ENCODE measurements at regions not wholly inside any gene's neighbourhood (a gene's known extent, or its start where the extent isn't known, plus 50 kb on each side); places are given as distances from the start of the nearest gene placed in this dataset.

GRCh38 chr11:80155412-80156017, 714.7 kb upstream of the TENM4 start:
- peak; percentile 43 for DNase-seq (ENCODE audit: low spot score)

GRCh38 chr11:80146232-80146631, 705.4 kb upstream of the TENM4 start:
- no peak for DNase-seq (ENCODE audit: low spot score)

DNA sequence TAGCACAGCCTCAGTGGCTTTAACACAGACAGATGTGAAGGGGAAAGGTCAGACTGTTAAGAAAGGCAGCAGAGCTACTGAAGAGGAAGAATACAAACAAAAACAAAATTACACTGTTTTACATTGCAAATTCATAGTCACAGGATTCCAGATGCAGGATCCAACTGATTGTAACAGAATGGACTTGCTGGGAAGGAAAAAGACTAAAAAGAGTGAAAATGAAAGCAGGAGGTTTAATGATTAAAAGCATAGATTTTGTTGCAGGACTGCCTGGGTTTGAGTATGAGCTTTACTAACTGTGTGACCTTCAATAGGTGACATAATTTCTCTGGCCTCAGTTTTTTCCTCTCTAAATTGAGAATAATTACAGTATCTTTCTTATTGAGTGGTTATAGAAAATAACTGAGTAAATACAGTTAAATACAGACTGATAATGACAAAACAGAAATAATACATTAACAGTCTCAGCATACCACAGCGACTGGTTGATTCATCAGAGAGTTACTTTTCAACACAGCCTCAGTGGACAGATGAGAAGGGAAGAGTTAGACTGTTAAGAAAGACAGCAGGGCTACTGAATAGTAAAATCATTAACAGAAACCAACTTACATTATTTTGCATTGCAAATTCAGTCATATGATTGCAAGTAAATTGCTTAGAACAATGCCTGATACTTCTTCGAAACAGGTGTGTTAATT, 704.2 kb upstream of the TENM4 start:
- DNase-seq (ENCODE audit: low spot score): no peak

- peak; percentile 5 for DNase-seq (ENCODE audit: low spot score)
Observed at GRCh38 chr11:80136991-80137390, 696.2 kb upstream of the TENM4 start.

DNA sequence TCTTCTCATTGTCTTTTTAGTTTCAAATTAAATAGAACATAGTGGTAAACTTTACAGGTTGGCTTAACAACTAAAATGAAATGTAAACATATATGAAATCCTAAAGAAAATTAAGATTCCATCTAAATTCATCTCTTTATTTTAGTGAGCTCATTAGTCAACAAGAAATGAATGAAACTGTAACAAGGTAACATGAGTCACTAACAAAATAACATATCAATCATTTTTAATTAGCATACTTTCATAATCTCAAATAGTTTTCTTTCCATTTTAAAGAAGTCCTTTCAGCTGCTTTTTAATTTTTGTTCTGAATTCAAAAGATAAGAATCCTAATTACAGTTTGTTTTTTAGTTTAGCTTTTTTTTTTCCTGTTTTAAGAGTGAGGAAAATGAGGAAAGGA, 688.6 kb upstream of the TENM4 start:
- DNase-seq (ENCODE audit: low spot score): no peak

DNA sequence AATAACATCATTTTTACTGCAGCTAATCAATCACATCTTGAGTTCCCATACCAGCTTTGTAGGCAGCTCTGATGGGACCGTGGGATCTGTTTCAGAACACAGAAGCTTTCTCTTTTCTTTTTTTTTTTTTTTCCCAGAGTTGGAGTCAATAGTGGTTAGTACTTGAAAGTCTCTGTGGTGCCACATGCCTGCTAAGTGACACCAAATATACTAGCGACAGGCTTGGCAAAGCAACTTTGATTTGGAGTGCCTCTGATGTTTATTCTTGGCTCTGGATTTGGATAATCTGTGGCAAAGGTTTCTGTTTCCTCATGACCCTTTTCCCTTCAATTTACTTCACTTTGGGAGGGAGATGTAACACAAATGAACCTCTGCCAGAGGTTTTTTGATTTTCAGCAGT, 681.4 kb upstream of the TENM4 start:
- DNase-seq (ENCODE audit: low spot score): no peak

DNA sequence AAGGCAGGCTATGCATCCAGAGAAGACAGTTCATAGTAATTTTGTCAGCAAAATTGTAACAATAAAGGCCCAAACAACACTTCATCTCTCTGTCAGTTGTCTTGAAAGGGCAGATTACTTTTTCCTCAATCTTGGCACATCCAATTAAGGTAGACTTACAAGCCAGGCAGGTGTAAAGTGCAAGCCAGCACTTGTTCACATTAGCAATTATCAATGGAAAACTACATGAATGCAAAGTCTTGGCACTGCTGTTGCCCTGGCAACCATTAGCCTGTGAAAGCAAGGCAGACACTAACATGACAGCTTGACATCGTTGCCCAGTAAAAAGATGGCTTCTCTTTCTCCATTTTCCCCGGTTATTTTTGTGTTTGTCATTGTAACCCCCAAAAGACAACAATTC, 677.2 kb upstream of the TENM4 start:
- DNase-seq (ENCODE audit: low spot score): no peak

DNA sequence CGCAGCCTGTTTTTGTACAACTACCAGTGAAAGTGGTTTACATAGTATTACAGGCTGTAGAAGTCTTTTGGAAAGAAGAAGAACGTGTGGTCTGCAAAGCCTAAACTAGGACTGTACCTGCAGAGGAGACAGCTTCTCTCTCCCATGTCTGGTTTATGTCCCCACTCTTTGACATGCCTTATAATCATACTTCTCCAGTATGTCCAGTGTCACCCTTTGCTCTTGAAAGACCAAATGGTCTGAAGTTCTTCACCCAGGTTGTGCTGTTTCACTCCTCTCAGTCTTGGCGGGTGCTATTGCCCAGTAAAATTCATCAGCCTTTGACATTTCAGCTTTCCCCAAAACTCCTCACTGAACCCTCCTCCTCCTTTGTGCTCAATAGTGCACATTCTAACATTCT, 676.0 kb upstream of the TENM4 start:
- DNase-seq (ENCODE audit: low spot score): no peak

DNA sequence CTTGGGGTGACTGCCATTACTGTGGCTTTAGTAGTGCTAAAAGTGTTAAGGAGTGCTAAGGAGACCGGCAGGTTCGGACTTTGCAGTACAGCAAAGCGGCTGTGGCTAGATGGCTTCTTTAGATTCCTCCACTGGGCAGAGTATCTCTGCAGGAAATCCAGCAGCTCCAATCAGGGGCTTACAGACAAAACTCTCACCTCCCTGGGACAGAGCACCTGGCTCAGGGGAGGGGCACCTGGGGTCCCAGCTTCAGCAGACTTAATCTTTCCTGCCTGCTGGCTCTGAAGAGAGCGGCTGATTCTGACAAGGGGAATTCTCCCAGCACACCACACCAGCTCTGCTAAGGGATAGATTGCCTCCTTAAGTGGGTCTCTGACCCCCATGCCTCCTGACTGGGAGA, 668.8 kb upstream of the TENM4 start:
- no peak for DNase-seq (ENCODE audit: low spot score)

- no peak for DNase-seq (ENCODE audit: low spot score)
Observed at GRCh38 chr11:80109031-80109430, 668.2 kb upstream of the TENM4 start.

- DNase-seq (ENCODE audit: low spot score): no peak
Observed at GRCh38 chr11:80107415-80107814, 666.6 kb upstream of the TENM4 start.

DNA sequence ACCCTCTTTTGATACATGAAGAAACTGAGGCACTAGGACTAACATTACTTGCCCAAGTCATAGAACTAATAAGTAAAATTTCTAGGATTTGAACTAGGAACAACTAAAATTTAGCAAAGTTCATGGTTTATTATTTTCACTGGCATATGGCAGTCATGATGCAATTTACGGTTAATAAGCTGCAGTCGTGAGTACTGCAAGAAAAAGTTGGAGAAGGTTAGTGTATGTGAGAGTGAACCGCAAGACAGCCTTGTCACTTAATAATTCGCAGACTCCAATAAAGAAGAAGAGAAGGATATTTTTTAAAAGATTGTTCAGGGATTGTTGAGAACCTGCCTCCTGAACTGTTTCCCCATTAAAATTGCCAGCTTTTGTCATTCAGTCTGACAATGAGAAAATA, 663.4 kb upstream of the TENM4 start:
- no peak for DNase-seq (ENCODE audit: low spot score)

DNA sequence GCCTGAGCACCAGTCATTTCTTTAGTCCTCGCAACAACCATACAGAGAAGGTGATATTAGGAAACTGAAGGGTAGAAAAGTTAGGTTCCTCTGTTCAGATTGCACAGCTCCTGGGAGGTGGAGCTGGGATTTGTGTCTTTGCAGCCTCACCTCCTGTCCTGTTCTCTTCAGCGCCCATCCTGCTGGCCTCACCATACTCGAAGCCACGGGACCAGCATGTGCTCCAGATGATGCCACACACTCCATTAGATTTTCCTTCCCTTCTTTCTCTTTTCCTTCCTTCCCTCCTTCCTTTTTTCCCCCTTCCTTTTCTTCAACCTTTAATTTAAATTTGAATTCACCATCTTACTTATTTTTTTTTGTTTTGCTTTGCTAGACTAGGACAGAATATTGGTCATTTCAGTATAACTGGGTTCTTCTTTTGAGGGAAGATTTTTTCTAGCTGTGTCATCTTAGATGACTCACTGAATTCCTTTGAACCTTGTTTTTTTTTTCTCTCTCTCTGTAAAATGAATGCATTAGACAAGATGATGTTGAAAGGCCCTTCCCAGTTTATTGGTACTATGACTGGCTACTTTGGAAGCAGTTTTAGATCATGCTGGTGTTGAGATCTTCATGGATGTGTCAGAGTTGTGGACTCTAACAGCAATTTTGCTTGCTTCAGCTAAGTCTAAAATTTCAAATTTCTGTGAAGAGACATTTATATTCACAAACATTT, 662.5 kb upstream of the TENM4 start:
- DNase-seq (ENCODE audit: low spot score): peak; percentile 81

GRCh38 chr11:80097146-80097545, 656.3 kb upstream of the TENM4 start:
- DNase-seq (ENCODE audit: low spot score): no peak

DNA sequence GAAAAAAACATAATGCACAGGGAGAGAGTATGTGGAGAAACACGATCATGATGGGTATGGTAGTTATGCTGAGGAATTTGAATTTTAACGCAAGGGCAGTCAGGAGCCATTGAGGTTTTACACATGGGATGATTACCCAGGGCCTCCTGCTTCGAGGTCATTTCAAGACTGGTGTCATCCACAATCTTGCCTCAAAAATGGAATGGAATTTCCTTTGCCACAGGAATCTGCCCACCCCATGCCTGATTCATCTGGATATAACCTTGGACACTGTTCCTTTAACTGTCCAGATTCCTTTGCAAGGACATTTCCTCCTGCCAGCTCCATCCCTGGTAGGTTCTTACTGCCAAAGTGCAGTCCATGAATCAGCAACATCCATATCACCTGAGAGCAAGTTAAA, 655.9 kb upstream of the TENM4 start:
- DNase-seq (ENCODE audit: low spot score): peak; percentile 90

DNA sequence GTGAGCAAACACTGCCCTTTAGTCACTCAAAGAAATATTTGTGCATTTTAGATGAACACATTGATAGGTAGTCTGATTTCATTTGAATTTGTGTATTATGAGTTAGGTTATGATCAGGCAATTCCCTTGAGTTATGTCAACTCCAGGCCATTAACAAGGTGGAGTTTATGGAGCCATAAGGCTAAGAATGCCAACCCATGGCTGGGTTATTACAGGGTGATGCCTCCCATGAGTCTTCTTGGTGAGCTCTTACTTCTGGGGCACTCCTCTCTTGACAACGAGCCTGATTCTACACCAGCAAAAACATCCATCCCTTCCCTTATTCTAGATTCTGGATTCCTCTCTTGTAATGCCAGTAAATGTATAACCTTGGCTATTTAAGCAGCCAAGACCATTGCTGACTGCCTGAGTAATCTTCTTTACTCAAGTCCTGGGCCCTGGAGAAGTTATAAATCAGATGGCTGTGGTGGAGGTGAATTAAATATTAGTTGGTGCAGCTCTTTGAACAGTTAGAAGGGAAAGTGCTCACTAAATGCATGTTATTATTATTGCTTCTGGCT, 645.7 kb upstream of the TENM4 start:
- DNase-seq (ENCODE audit: low spot score): no peak

GRCh38 chr11:80085563-80085962, 644.7 kb upstream of the TENM4 start:
- no peak for DNase-seq (ENCODE audit: low spot score)

GRCh38 chr11:80084608-80085007, 643.8 kb upstream of the TENM4 start:
- no peak for DNase-seq (ENCODE audit: low spot score)

DNA sequence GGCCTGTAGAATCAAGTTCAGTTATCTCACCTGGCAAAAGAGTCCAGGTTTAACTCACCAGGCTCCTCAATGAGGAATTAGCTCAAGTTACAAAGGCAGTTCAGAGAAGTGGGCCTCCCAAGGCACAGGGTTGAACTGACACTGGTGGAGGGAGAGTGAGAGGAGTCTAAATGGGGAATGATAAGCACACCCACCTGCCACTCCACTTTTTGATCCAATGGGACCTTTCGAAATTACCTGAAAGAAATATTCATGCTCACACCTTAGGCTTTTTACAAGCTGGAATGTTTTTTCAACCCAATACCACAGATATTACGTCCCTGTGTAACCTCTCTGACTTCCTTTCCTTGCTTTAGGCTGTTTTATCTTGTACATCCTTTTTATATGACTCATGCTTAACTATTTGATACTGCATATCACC, 642.7 kb upstream of the TENM4 start:
- DNase-seq (ENCODE audit: low spot score): no peak

DNA sequence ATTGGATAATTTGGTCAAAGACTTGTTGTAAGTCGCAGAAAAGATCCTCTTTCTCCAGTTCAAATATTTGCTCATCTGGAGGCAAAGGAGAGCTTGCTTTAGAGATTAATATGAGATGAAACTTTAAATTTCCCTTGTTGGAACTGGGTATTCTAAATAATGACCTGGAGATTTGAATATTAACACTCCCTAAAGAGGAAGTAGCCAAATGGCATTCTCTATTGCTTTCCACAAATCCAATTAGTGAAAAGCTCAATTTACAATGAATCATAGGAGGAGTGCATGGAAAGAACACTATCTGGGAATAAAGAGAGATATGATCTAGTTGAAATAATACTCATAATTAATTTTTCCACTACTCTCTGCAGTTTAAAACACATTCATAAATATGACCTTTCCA, 641.6 kb upstream of the TENM4 start:
- no peak for DNase-seq (ENCODE audit: low spot score)

- no peak for DNase-seq (ENCODE audit: low spot score)
Observed at GRCh38 chr11:80077113-80077512, 636.3 kb upstream of the TENM4 start.

GRCh38 chr11:80074837-80075236, 634.0 kb upstream of the TENM4 start:
- DNase-seq (ENCODE audit: low spot score): no peak

GRCh38 chr11:80066291-80066690, 625.5 kb upstream of the TENM4 start:
- no peak for DNase-seq (ENCODE audit: low spot score)
